HG02678 (cell line): ENCODE measurements at regions not wholly inside any gene's neighbourhood (a gene's known extent, or its start where the extent isn't known, plus 50 kb on each side); places are given as distances from the start of the nearest gene placed in this dataset.
"Not testable (repeated sequence)": the region's sequence is repeated elsewhere in the genome, so short reads cannot be mapped to it uniquely, and the experiment has no call there.

Source experiments
- ATAC-seq: cut with Tn5 transposase; IDR thresholded peaks from one replicate; pipeline ENCODE4 v1.9.1; 2021; ENCODE audit warnings: mild to moderate bottlenecking, moderate library complexity; ENCODE audit not compliant: unreplicated experiment

- no peak for ATAC-seq
These were observed 1232.5 kb upstream of the SEL1L start for GRCh38 chr14:82766123-82766522.

DNA sequence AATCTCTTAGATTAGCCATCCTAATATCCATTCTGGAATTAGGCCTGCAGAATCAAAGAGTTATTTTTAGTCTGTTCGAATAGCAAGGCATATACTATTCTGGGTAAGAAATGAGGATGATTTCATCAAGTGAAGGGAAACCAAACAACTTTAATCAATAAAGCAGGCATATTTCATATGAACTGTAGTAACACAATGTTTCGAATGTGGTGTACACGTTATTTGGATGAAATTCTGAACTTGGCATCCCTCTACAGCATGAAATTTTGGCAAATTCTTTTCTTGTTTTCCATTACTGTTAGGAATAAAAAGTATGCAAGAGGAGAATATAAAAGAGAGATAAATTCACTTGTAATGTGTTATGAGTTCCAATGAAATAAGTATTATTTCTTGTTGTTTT is 1233.3 kb upstream of the SEL1L start:
- ATAC-seq, result no peak

GRCh38 chr14:82776958-82777357 is 1243.3 kb upstream of the SEL1L start:
- no peak for ATAC-seq

DNA sequence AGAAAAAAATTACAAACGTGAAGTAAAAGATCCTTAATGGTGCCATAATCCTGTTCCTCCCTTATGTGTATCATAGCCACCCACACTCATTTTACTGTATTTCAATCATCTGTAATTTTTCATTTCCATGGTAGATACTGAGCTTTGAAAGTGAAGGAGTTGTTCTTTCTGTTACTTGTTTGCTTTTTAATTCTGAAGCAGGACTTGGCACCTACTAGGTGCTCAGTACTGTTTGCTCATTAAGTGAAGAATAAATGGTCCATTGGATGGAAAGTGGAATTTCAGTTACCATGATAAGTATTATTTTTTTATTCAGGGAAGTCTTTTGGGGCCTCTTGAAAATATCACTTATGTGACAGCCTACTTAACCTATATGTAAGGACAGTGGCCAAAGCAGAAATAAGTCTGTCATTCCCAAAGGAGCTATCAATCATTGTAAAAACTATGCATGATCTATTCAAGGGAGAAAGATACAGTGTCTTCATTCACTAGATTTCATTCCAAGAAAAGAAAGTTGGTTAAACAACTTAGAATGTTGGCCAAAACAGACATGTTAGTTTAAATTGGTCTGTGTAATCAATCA is 1244.4 kb upstream of the SEL1L start:
- no peak for ATAC-seq

GRCh38 chr14:82778601-82779000 is 1244.9 kb upstream of the SEL1L start:
- no peak for ATAC-seq

GRCh38 chr14:82779301-82779700 is 1245.6 kb upstream of the SEL1L start:
- ATAC-seq, result no peak

- ATAC-seq, result no peak
These were observed 1252.3 kb upstream of the SEL1L start for GRCh38 chr14:82785756-82786482.

DNA sequence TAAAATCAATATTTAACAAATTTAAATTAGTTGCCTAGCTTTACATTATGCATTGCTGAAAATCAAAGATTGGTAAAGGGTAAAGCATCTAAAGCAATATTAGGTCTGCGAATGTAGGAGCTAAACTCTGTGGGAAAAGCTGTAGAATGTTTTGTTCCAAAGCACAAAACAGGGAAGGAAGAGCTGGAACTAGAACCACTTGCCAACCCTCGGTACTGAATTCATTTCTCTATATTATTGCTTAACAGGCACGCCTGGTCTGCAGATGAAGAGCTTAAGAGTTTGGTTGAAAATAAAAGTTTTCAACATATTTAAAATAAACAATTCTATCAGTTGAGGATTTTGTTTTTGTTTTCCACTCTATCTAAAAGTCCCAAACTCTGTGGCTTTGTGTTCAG is 1252.8 kb upstream of the SEL1L start:
- ATAC-seq, result no peak

DNA sequence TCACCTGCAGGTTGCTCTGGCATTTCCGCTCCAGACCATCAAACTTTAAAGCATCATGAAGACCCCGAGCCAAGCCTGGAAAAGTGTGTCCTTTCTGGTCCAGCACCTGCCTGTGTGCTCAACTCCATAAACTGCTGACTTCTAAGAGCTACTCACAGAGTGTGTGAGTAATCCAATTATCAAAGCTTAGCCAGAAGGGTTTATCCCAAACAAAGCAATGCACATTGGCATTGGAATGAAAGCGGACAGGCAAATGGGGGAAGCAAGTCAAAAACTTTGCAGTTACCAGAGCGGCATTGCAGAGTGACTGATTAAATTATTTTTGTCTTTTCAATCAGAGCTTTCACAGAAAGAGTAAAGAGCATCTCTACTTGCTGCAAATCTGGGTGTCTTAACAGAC is 1262.4 kb upstream of the SEL1L start:
- ATAC-seq, result no peak

GRCh38 chr14:82798276-82798675 is 1264.6 kb upstream of the SEL1L start:
- ATAC-seq, result no peak

DNA sequence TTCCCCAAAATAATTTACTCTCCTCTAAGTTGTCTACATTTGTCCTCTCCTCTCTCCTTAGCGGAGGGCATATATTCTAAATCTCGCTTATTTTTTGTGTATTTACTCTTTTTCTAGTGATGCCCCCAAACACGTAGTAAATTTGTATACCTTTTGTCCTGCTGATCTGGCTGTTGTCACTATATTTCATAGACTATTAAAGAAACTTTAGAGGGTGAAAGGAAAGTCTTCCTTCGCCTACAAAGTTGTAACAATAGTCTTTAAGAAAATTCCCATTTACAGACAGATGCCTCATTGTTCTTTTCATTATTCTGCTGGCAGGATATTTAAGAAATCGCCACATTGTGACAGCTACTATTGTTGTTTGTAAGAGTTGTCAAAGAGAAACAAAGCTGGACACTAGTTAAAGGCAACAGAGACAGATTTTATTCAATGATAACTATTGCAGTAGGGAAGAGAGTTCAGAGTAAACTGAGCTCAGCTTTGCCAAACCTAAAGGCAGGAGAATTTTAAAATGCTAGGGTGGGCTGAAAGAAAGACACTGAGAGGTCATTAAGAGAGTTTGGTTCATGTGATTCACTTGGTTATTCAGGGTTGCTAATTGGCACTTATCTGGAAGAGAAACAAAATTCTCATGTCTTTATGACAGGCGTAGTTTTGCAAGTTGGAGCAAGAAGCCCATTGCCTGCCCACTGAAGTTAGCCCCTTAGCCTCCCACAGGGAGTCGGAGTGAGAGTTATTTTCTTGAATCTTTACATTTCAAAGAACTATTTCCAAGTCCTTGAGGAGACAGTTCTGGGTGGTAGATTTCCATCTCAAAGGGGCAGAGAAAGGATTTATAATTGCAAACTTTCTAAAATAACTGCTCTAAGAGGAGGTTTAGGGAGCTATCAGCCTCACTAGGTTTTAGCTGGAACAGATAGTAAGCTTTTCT is 1272.5 kb upstream of the SEL1L start:
- ATAC-seq, result no peak

GRCh38 chr14:82811246-82811645 is 1277.6 kb upstream of the SEL1L start:
- ATAC-seq, result no peak

GRCh38 chr14:82814339-82814738 is 1280.7 kb upstream of the SEL1L start:
- ATAC-seq, result not testable (repeated sequence)

DNA sequence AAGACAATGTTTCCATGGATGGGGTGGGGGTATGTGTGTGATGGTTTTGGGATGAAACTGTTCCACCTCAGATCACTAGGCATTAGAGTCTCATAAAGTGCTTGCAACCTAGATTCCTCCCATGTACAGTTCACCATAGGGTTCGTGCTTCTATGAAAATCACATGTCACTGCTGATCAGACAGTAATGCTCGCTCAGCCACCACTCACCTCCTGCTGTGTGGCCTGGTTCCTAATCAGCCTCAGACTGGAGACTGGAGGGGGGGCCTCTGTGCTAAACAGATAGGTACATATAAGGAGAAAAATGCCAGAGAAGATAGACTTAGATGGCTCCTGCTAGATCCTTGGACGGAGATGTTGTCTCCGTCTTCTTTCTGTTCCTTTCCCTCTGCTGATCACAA is 1296.9 kb upstream of the SEL1L start:
- no peak for ATAC-seq

GRCh38 chr14:82836256-82836950 is 1302.8 kb upstream of the SEL1L start:
- no peak for ATAC-seq

DNA sequence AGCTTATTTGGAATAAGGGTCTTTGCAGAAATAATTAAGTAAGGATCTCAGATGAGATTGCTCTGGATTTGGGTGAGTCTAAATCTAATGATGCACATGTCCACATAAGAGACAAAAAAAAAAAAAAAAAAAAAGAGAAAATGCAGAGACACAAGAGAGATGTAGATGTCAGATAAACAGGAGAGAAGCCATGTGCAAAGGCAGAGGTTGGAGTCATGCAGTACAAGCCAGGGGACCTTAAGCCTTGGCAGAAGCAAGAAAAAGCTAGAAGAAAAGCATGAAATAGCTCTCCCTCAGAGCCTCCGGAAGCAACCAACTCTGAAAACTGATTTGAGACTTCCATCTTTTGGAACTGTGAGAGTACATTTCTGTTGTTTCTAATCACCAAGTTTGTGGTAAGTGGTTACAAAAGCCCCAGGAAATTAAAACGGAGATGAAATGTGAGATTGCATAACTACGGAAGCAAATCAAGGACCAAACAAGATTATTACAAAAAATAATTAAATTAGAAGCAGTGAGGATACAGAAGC is 1304.0 kb upstream of the SEL1L start:
- no peak for ATAC-seq

DNA sequence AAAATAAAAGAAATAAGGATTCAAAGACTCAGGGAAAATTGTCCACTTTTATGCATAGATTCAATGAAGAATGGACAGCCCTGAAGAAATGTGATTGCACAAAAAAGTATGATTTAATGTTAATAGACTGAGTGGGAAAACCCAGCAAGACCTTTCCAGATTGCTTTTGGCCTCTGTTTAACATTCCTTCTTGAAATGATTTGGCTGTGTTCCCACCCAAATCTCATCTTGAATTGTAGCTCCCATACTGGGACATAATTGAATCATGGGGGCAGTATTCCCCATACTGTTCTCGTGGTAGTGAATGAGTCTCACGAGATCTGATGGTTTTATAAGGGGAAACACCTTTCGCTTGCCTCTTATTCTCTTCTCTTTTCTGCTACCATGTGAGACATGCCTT is 1316.9 kb upstream of the SEL1L start:
- ATAC-seq, result no peak

DNA sequence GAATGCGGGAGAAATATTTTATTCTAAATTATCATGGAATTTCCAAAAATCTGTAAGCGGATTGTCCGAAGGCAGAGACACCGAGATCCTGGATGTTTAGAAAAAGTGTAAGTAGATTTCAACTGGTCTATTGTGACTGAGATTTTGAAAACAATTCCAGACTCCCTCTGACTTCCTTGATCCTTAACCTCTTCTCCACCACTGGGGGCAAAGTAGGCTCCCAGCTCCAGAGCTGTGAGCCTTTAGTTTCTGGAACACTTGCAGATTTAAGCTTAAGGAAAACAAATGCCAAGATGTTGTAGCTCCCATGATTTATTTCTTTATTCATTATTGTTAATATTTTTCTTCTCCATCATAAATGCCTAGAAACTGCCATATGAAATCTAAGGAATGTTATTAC is 1320.5 kb upstream of the SEL1L start:
- ATAC-seq, result no peak

DNA sequence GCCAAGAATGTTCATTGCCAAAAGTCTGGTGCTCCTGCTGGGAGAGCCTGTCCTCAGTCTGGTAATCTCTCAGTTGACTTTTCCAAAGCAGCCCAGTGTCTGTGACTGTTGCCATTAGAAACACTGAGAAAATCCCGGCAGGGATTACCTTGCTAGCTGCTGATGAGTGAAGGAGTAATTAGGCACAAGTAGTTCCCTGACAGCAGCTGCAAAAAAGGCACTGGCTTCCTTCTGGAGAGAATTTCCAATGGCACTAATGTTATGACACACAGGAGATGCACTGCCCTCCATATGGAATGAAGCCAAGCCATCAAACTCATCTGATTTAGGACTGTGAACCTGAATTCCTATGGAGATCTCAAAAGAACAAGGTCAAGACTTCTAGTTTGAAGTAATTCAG is 1321.2 kb upstream of the SEL1L start:
- ATAC-seq, result no peak

GRCh38 chr14:82855912-82856391 is 1322.3 kb upstream of the SEL1L start:
- no peak for ATAC-seq

DNA sequence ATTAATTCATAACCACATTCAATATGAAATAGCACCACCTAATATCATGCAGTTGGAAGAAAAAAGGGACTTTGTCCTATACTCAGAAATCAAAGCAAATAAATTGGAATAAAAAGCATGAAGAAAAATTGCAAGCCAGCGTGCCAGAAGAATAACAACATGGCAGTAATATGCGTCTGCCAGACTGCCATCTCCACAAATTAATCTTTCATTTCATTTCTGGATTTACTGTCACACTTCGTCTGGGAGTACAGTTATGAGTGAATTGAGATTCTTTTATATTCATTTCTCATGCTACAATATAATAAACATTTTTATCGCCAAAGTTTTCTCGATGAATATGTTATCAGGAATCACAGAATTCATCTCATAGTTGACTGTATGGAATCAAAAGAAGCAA is 1327.7 kb upstream of the SEL1L start:
- no peak for ATAC-seq
